K562 (cell line): ENCODE measurements at regions not wholly inside any gene's neighbourhood (a gene's known extent, or its start where the extent isn't known, plus 50 kb on each side); places are given as distances from the start of the nearest gene placed in this dataset.

Source experiments
- ATAC-seq: fragments of 200-7000 bp; cut with Tn5 transposase; 3 replicates; pipeline ENCODE4 v1.9.1; 2020; ENCODE audit warnings: moderate library complexity
- BruUV-seq: library from RNA; stranded (reverse); fragments of 400-500 nt; replicated peaks from 2 replicates; lab custom pipeline; 2021; lab: Mats Ljungman, UMichigan
- CTCF ChIA-PET: fragments of 300-600 bp; formaldehyde crosslinking; extraction: SDS; loops from one replicate; lab custom pipeline; 2021; ENCODE audit warnings: low intra/inter-chr PET ratio; lab: Yijun Ruan, JAX
- POLR2A ChIA-PET: fragments of 300-600, 350-650 bp; sonication (Branson Sonifier 250); formaldehyde crosslinking; extraction: SDS; loops from one replicate; lab custom pipeline; 2021; ENCODE audit warnings: antibody characterized with exemption, inconsistent platforms; lab: Yijun Ruan, JAX
- DNase-seq, 4 experiments: peaks; one replicate each; pipeline versions ENCODE4 v3.0.0 to v3.0.0-alpha.2; 2011 to 2018; ENCODE audit warnings: low spot score in 3 of 4, mixed read lengths in 3 of 4; ENCODE audit errors: extremely low read depth in 1 of 4
- FAIRE-seq: peaks from 2 replicates; lab custom pipeline; 2011; peaks lifted over from hg19 to GRCh38; lab: Jason Lieb, UNC
- H2AFZ ChIP-seq: 2 replicates; pipeline ENCODE4 v1.6.0; 2011; ENCODE audit warnings: low read depth, low read length, control low read depth, inconsistent platforms
- H3K27ac ChIP-seq: fragments of 200-600 bp; 3 replicates; pipeline ENCODE4 v1.8.0; 2011; ENCODE audit warnings: low read depth, mild to moderate bottlenecking, control low read depth, inconsistent platforms, low read length, moderate library complexity, mixed read lengths; ENCODE audit errors: extremely low read depth
- H3K27me3 ChIP-seq, 2 experiments: fragments of 300-600 bp in 1 of 2; 2 replicates in 1 of 2; 3 replicates in 1 of 2; pipeline versions ENCODE4 v1.6.0 to v1.8.0; 2011; ENCODE audit warnings: inconsistent platforms in 2 of 2, low read length in 2 of 2, mild to moderate bottlenecking in 1 of 2, mixed read lengths in 1 of 2, moderate library complexity in 1 of 2; ENCODE audit not compliant: control insufficient read depth in 2 of 2, insufficient read depth in 2 of 2
- H3K36me3 ChIP-seq: fragments of 300-600 bp; 3 replicates; pipeline ENCODE4 v1.8.0; 2011; ENCODE audit warnings: mild to moderate bottlenecking, low read length, inconsistent platforms; ENCODE audit not compliant: control insufficient read depth, insufficient read depth
- H3K4me1 ChIP-seq, 2 experiments: fragments of 200-600 bp in 1 of 2; replicated peaks in 1 of 2; 2 replicates in 1 of 2; 3 replicates in 1 of 2; pipeline versions ENCODE4 v1.5.1 to v1.8.0; 2011; ENCODE audit warnings: inconsistent platforms in 2 of 2, low read length in 2 of 2, mild to moderate bottlenecking in 1 of 2, mixed read lengths in 1 of 2, moderate library complexity in 1 of 2; ENCODE audit not compliant: control insufficient read depth in 2 of 2, insufficient read depth in 2 of 2
- H3K4me2 ChIP-seq: 2 replicates; pipeline ENCODE4 v1.6.1; 2011; ENCODE audit warnings: low read length, control low read depth, inconsistent platforms, mixed read lengths; ENCODE audit not compliant: insufficient read depth
- H3K4me3 ChIP-seq: fragments of 200-600 bp; sonication (generic), shearing (Covaris generic); 2 replicates; pipeline ENCODE4 v1.5.1; 2016; ENCODE audit warnings: control low read depth, inconsistent platforms
- H3K79me2 ChIP-seq: fragments of 200-600 bp; 3 replicates; pipeline ENCODE4 v1.8.0; 2011; ENCODE audit warnings: low read length, inconsistent platforms; ENCODE audit not compliant: control insufficient read depth, insufficient read depth
- H3K9ac ChIP-seq, 2 experiments: 2 replicates each; pipeline versions ENCODE4 v1.6.0 to v1.6.1; 2011; ENCODE audit warnings: low read depth in 2 of 2, low read length in 2 of 2, control low read depth in 1 of 2, inconsistent platforms in 1 of 2, mild to moderate bottlenecking in 1 of 2, mixed read lengths in 1 of 2; ENCODE audit not compliant: insufficient read depth in 1 of 2
- H3K9me1 ChIP-seq: one replicate; pipeline ENCODE4 v1.6.0; 2011; ENCODE audit warnings: inconsistent platforms, mild to moderate bottlenecking, low read length, moderate library complexity; ENCODE audit not compliant: control insufficient read depth, insufficient read depth
- H3K9me3 ChIP-seq: replicated peaks from 2 replicates; pipeline ENCODE4 v1.5.1; 2011; ENCODE audit warnings: low read depth, low read length, inconsistent platforms; ENCODE audit not compliant: control insufficient read depth, insufficient read depth
- H4K20me1 ChIP-seq: replicated peaks from 2 replicates; pipeline ENCODE4 v1.6.1; 2011; ENCODE audit warnings: low read length, inconsistent platforms, mixed read lengths; ENCODE audit not compliant: control insufficient read depth, insufficient read depth
- ARID2 ChIP-seq: fragments of 450-650 bp; IDR thresholded peaks from 2 replicates; pipeline ENCODE4 v1.6.1; 2017; ENCODE audit warnings: antibody characterized with exemption, mild to moderate bottlenecking
- HIVEP1 ChIP-seq: fragments of 250-450 bp; sonication (Bioruptor Pico); IDR thresholded peaks from 2 replicates; pipeline ENCODE4 v1.4.0; 2020; ENCODE audit warnings: mild to moderate bottlenecking
- HOXB6 ChIP-seq: fragments of 250-450 bp; sonication (Bioruptor Pico); IDR thresholded peaks from 2 replicates; pipeline ENCODE4 v1.5.1; 2022; ENCODE audit warnings: mild to moderate bottlenecking, borderline replicate concordance
- RBBP5 ChIP-seq: fragments of 200-600 bp; sonication (generic); IDR thresholded peaks from 2 replicates; pipeline ENCODE4 v1.6.1; 2012; ENCODE audit warnings: borderline replicate concordance, mild to moderate bottlenecking, low read length, control low read depth, inconsistent platforms; ENCODE audit not compliant: insufficient read depth, poor library complexity, severe bottlenecking
- SOX6 ChIP-seq: fragments of 450-650 bp; IDR thresholded peaks from 2 replicates; pipeline ENCODE4 v1.6.1; 2014; ENCODE audit warnings: mild to moderate bottlenecking
- WGBS: fragments of 100-300 bp; shearing (Covaris generic); methylation state at CpG from one replicate; pipeline ENCODE4 v1.1.6; 2016; ENCODE audit warnings: low coverage, mixed read lengths; ENCODE audit not compliant: insufficient coverage; ENCODE audit errors: missing lambda C conversion rate; 5-methylcytosine and 5-hydroxymethylcytosine counted together
- in situ Hi-C: fragments of 300-500 bp; cut with MboI; formaldehyde crosslinking; loops from 4 replicates; pipeline ENCODE4 v1.15.0; 2018; ENCODE audit warnings: inconsistent platforms, mixed read lengths
- intact Hi-C: fragments of 100-400 bp; cut with micrococcal nuclease; formaldehyde crosslinking; loops from 2 replicates; pipeline ENCODE4 v1.14.2; 2022
- TF ChIP-seq, protein P1 (sequence below): sonication (generic); formaldehyde crosslinking; IDR thresholded peaks from 2 replicates; pipeline ENCODE4 v1.9.0; 2022; ENCODE audit warnings: mild to moderate bottlenecking, missing genetic modification reagents

GRCh38 chr3:191915712-191916111 lies 454.7 kb downstream of the PYDC2 start:
- no peak overlapping the region for H3K4me2 ChIP-seq
- H3K27me3 ChIP-seq: no peaks in the 10 kb centered on the region
- no peak for DNase-seq
- FAIRE-seq: no peak
- H2AFZ ChIP-seq: no peak overlapping the region
- intact Hi-C loops (no loop called here), in situ Hi-C loops (no loop called here)
- no TSS peak for BruUV-seq
- H3K4me1 ChIP-seq: no peaks in the 10 kb centered on the region
- ChIA-PET CTCF (no interaction called here), POLR2A (no interaction called here)
- H3K9me1 ChIP-seq: no peaks in the 10 kb centered on the region
- no peak for ATAC-seq
- 0% methylated on average over 2 of the region's 2 CpGs for WGBS
- H3K9me3 ChIP-seq: no peaks in the 10 kb centered on the region
- no peaks in the 10 kb centered on the region for H4K20me1 ChIP-seq
- no peak overlapping the region for H3K9ac ChIP-seq
- H3K4me3 ChIP-seq: no peak overlapping the region
- no peaks in the 10 kb centered on the region for H3K79me2 ChIP-seq
- TF ChIP-seq ARID2: no peak
- no peak overlapping the region for H3K27ac ChIP-seq
- H3K36me3 ChIP-seq: no peaks in the 10 kb centered on the region

DNA sequence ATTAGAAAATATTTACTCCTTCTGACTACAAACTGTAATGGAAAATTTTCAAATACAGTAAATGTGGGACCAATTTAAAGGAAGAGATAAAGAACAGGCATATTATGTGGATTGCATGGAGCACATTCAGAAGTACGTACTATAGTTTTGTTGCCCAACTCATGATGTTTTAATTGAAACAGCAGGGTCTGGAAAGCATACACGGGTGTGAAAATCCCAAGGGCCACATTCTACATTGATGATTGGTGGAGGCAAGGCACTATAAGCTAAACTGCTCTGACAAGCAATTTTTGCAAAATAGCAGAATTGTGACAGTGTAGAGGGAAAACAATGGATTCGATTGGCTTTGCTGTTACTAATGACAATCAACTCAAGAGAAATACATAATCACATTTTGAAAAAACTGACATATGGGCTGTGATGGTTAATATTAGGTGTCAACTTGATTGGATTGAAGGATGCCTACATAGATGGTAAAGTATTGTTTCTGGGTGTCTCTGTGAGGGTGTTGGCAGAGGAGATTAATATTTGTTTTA lies 458.6 kb downstream of the PYDC2 start:
- POLR2A ChIA-PET: no interaction called here
- in situ Hi-C loops: no loop called here
- BruUV-seq: no TSS peak

More for the DNA sequence above, 458.6 kb downstream of the PYDC2 start:
- CTCF ChIA-PET: no interaction called here
- FAIRE-seq (no peak), ATAC-seq (no peak), DNase-seq (no peak)
- no peaks in the 10 kb centered on the region for H3K79me2 ChIP-seq
- no peak overlapping the region for H2AFZ ChIP-seq
- WGBS: 0% methylated on average over 3 of the region's 3 CpGs
- H4K20me1 ChIP-seq: no peaks in the 10 kb centered on the region
- intact Hi-C loops: no loop called here
- no peak overlapping the region for H3K27ac ChIP-seq
- H3K9me1 ChIP-seq: no peaks in the 10 kb centered on the region
- H3K9ac ChIP-seq: no peak overlapping the region
- no peaks in the 10 kb centered on the region for H3K4me1 ChIP-seq
- H3K4me2 ChIP-seq: no peak overlapping the region
- TF ChIP-seq RBBP5 (no peak), SOX6 (no peak), HIVEP1 (CRISPR knock-in tag) (no peak), HOXB6 (CRISPR knock-in tag) (no peak)
- TF ChIP-seq, protein P1, sequence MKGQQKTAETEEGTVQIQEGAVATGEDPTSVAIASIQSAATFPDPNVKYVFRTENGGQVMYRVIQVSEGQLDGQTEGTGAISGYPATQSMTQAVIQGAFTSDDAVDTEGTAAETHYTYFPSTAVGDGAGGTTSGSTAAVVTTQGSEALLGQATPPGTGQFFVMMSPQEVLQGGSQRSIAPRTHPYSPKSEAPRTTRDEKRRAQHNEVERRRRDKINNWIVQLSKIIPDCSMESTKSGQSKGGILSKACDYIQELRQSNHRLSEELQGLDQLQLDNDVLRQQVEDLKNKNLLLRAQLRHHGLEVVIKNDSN (CRISPR knock-in tag): no peak
- no peaks in the 10 kb centered on the region for H3K9me3 ChIP-seq
- no peaks in the 10 kb centered on the region for H3K27me3 ChIP-seq
- H3K4me3 ChIP-seq: no peak overlapping the region
- no peaks in the 10 kb centered on the region for H3K36me3 ChIP-seq
